GM23248 (cell line): ENCODE measurements at regions not wholly inside any gene's neighbourhood (a gene's known extent, or its start where the extent isn't known, plus 50 kb on each side); places are given as distances from the start of the nearest gene placed in this dataset.
"Not testable (repeated sequence)": the region's sequence is repeated elsewhere in the genome, so short reads cannot be mapped to it uniquely, and the experiment has no call there.

Source experiments
- DNase-seq: peaks from one replicate; pipeline ENCODE4 v3.0.0-alpha.2; 2015
- H2AFZ ChIP-seq: fragments of 200-600 bp; sonication (generic); 2 replicates; pipeline ENCODE4 v1.6.1; 2016; ENCODE audit warnings: antibody characterized with exemption
- H3F3A ChIP-seq: fragments of 200-600 bp; sonication (generic); 2 replicates; pipeline ENCODE4 v1.6.1; 2016; ENCODE audit warnings: mild to moderate bottlenecking, antibody characterized with exemption, mixed run types; ENCODE audit not compliant: insufficient read depth
- H3K27ac ChIP-seq: fragments of 200-600 bp; sonication (generic); 2 replicates; pipeline ENCODE4 v1.5.1; 2016; ENCODE audit warnings: mild to moderate bottlenecking
- H3K27me3 ChIP-seq: fragments of 200-600 bp; sonication (generic); replicated peaks from 2 replicates; pipeline ENCODE4 v1.6.1; 2016; ENCODE audit warnings: mild to moderate bottlenecking; ENCODE audit not compliant: insufficient read depth
- H3K36me3 ChIP-seq: fragments of 200-600 bp; sonication (generic); 2 replicates; pipeline ENCODE4 v1.6.1; 2016; ENCODE audit warnings: low read depth, mild to moderate bottlenecking
- H3K4me1 ChIP-seq: fragments of 200-600 bp; sonication (generic); 2 replicates; pipeline ENCODE4 v1.6.1; 2016; ENCODE audit warnings: mild to moderate bottlenecking; ENCODE audit not compliant: insufficient read depth
- H3K4me2 ChIP-seq: fragments of 200-600 bp; sonication (generic); one replicate; pipeline ENCODE4 v1.6.1; 2016; ENCODE audit warnings: mild to moderate bottlenecking; ENCODE audit not compliant: unreplicated experiment
- H3K4me3 ChIP-seq: fragments of 200-600 bp; sonication (generic); 2 replicates; pipeline ENCODE4 v1.5.1; 2016; ENCODE audit warnings: mild to moderate bottlenecking
- H3K79me2 ChIP-seq: fragments of 200-600 bp; sonication (generic); 2 replicates; pipeline ENCODE4 v1.6.1; 2016; ENCODE audit warnings: mild to moderate bottlenecking; ENCODE audit not compliant: insufficient read depth
- H3K9ac ChIP-seq: fragments of 200-600 bp; sonication (generic); 2 replicates; pipeline ENCODE4 v1.6.1; 2016; ENCODE audit warnings: mild to moderate bottlenecking
- H3K9me2 ChIP-seq: fragments of 200-600 bp; sonication (generic); 2 replicates; pipeline ENCODE4 v1.6.1; 2016; ENCODE audit warnings: mixed run types, mild to moderate bottlenecking, moderate library complexity; ENCODE audit not compliant: insufficient read depth
- H3K9me3 ChIP-seq: fragments of 200-600 bp; sonication (generic); one replicate; pipeline ENCODE4 v1.6.1; 2017; ENCODE audit warnings: low read depth
- H4K20me1 ChIP-seq: fragments of 200-600 bp; sonication (generic); 2 replicates; pipeline ENCODE4 v1.6.0; 2016; ENCODE audit not compliant: insufficient read depth
- EZH2 ChIP-seq: fragments of 200-600 bp; sonication (generic); IDR thresholded peaks from 2 replicates; pipeline ENCODE4 v1.6.1; 2018; ENCODE audit warnings: antibody characterized with exemption, mild to moderate bottlenecking; ENCODE audit not compliant: insufficient read depth, poor library complexity, severe bottlenecking
- EZH2phosphoT487 ChIP-seq: fragments of 200-600 bp; sonication (generic); IDR thresholded peaks from 2 replicates; pipeline ENCODE4 v1.6.1; 2018; ENCODE audit warnings: antibody characterized with exemption, moderate library complexity, mild to moderate bottlenecking, low read depth; ENCODE audit not compliant: insufficient read depth
- WGBS, 2 experiments: methylation state at CpG; one replicate each; pipeline ENCODE4 v1.1.6; 2015 to 2017; ENCODE audit warnings: low lambda C conversion rate in 2 of 2, low coverage in 1 of 2; ENCODE audit errors: missing lambda C conversion rate in 2 of 2; 5-methylcytosine and 5-hydroxymethylcytosine counted together
- in situ Hi-C: fragments of 300-500 bp; cut with MboI; formaldehyde crosslinking; loops from 2 replicates; pipeline ENCODE4 v1.15.0; 2020

GRCh38 chr14:89549381-89550125, 132.5 kb upstream of the FOXN3 start:
- Histone ChIP-seq H3K4me3 (no peak overlapping the region), H3K9ac (no peak overlapping the region), H3K79me2 (no peaks in the 10 kb centered on the region), H3K27me3 (no peaks in the 10 kb centered on the region), H3K9me3 (no peaks in the 10 kb centered on the region), H3K36me3 (no peaks in the 10 kb centered on the region), H3F3A (no peaks in the 10 kb centered on the region), H4K20me1 (no peaks in the 10 kb centered on the region), H3K9me2 (no peaks in the 10 kb centered on the region), H3K4me2 (no peak overlapping the region), H3K4me1 (no peaks in the 10 kb centered on the region), H3K27ac (no peak overlapping the region), H2AFZ (no peak overlapping the region)
- no peak for DNase-seq
- 92 to 93% methylated on average over 12 of the region's 12 CpGs for WGBS, 2 experiments
- no peak for TF ChIP-seq EZH2phosphoT487
- TF ChIP-seq EZH2 = no peak
- in situ Hi-C loops = no loop called here

- not testable (repeated sequence) for DNase-seq, H3K4me1 ChIP-seq
- WGBS, 2 experiments = 98 to 100% methylated on average over 5 of the region's 5 CpGs
These were observed 130.0 kb upstream of the FOXN3 start for GRCh38 chr14:89547047-89547446.

GRCh38 chr14:89544636-89545301, 127.7 kb upstream of the FOXN3 start:
- Histone ChIP-seq H3K9me3 (no peaks in the 10 kb centered on the region), H3F3A (peaks cover 17% of the 10 kb centered on the region), H3K27ac (no peak overlapping the region), H3K4me3 (no peak overlapping the region), H3K4me2 (no peak overlapping the region), H2AFZ (no peak overlapping the region), H3K9me2 (no peaks in the 10 kb centered on the region), H3K4me1 (peaks cover 17% of the 10 kb centered on the region), H3K27me3 (no peaks in the 10 kb centered on the region), H3K36me3 (no peaks in the 10 kb centered on the region), H3K79me2 (no peaks in the 10 kb centered on the region), H3K9ac (no peak overlapping the region), H4K20me1 (no peaks in the 10 kb centered on the region)
- in situ Hi-C loops = no loop called here
- WGBS, 2 experiments = 95 to 96% methylated on average over 6 of the region's 6 CpGs
- no peak for TF ChIP-seq EZH2
- no peak for TF ChIP-seq EZH2phosphoT487
- DNase-seq = no peak

More at GRCh38 chr14:89547047-89547446, 130.0 kb upstream of the FOXN3 start:
- H3K4me3 ChIP-seq, H3K9me2 ChIP-seq, H3K9ac ChIP-seq, H3K4me2 ChIP-seq, H3K27me3 ChIP-seq, H3K79me2 ChIP-seq, H3K9me3 ChIP-seq, H3K36me3 ChIP-seq, in situ Hi-C loops, H3F3A ChIP-seq, H2AFZ ChIP-seq, H3K27ac ChIP-seq, H4K20me1 ChIP-seq: not testable (repeated sequence)

GRCh38 chr14:89543425-89543790, 126.4 kb upstream of the FOXN3 start:
- H3K9ac ChIP-seq = no peak overlapping the region
- H3K4me2 ChIP-seq = no peak overlapping the region
- TF ChIP-seq EZH2 (no peak), EZH2phosphoT487 (no peak)
- H3K36me3 ChIP-seq = no peaks in the 10 kb centered on the region
- no peak overlapping the region for H3K27ac ChIP-seq
- H3K4me1 ChIP-seq = peaks cover 21% of the 10 kb centered on the region
- H3F3A ChIP-seq = peaks cover 24% of the 10 kb centered on the region
- H3K27me3 ChIP-seq = no peaks in the 10 kb centered on the region
- no peaks in the 10 kb centered on the region for H4K20me1 ChIP-seq
- in situ Hi-C loops = no loop called here
- WGBS, 2 experiments = 31 to 35% methylated on average over 7 of the region's 7 CpGs
- H3K4me3 ChIP-seq = no peak overlapping the region
- no peak overlapping the region for H2AFZ ChIP-seq
- DNase-seq = no peak
- no peaks in the 10 kb centered on the region for H3K79me2 ChIP-seq
- H3K9me3 ChIP-seq = no peaks in the 10 kb centered on the region
- H3K9me2 ChIP-seq = no peaks in the 10 kb centered on the region
